ENCODE measurements at regions not wholly inside any gene's neighbourhood (a gene's known extent, or its start where the extent isn't known, plus 50 kb on each side); places are given as distances from the start of the nearest gene placed in this dataset.

DNA sequence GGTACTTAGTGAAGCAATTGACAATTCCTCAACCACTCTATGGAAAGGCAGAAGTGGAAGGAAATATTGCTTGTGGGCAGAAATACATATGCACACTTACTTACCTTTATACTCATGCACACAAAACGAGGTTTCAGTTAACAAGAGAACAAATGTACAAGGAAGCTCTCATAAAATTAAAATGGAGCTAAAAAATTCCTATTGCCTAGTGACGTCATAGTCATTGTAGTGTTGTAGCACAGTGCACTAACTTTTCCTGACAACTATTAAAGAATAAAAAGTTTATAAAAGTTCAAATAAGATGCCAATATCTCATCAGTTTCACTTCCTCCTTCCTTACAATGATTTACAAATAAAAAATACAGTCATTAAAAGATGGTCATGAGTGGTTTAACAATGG, 1161.9 kb upstream of the NRXN1 start:
- DNase-seq (no peak), ATAC-seq (ENCODE audit: poor library complexity) (no peak)
- intact Hi-C loops (cut with DNase I): no loop called here

DNA sequence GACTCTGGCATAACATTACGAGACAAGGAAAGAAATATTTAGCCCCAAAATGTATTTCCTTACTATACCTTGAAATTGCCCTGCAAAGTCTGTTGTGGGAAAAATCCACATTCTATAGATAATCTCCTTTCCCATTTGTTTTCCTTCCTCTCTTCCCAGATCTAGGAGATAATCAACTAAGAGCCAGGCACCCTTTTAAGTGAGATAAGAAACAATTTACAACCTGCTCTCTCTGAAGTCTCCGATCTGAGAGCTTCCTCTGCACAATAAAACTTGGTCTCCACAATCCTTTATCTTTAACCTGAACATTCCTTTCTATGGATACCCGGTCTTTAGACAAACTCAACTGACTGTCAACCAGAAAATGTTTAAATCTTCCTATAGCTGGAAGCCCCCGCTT, 1160.7 kb upstream of the NRXN1 start:
- DNase-seq (no peak), ATAC-seq (ENCODE audit: poor library complexity) (no peak)
- intact Hi-C loops (cut with DNase I): no loop called here

DNA sequence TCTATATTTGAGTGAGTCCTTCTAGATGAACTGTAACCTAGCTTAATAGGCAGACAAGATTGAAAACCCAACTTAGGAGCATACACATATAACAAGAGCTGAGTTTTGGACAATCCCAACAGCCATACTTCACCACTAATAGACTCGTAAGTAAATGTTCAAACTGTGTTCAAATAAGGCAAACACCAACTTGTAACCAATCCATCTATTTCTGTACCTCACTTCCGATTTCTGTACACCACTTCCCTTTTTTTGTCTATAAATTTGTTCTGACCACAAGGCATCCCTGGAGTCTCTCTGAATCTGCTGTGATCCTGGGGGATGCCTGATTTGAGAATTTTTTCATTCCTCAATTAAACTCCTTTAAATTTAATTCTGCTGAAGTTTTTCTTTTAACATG, 1149.1 kb upstream of the NRXN1 start:
- no peak for ATAC-seq (ENCODE audit: poor library complexity)
- intact Hi-C loops (cut with DNase I): no loop called here
- no peak for DNase-seq

DNA sequence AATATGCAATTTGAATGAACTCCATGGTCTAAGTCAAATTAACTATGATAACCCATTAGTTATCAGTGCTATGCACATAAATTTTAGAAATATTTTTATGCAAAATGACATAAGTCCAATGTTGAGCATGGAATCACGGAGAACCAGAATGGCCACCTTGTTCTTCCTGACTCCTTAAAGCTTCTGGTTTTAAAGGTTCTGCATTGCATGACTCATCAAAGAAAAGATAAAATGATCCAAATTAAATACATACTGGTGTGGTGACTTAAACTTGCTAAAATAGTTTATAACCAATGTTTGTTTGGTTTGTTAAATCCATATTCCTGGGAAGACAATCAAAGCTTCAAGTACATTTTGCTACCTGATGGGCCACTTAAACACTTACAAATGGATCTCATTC, 1146.9 kb upstream of the NRXN1 start:
- ATAC-seq (ENCODE audit: poor library complexity): no peak
- intact Hi-C loops (cut with DNase I): no loop called here
- DNase-seq: no peak

DNA sequence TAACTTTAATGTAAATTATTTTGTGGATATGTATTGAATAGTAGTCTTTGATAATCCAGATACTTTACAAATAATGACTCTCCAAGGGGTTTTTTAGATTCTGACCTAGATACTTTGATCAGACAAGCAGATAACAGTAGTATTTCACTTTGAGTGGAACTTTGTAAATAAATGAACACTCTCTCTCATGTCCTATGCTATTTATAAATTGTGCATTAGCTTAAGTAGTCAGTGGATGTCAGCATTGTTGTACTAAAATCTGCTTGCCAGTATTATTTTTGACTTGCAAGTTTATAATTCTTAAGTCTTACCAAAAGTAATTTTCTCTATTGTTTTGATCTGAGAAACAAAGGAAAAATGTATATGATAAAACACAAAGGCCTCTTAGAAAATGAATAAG, 1113.1 kb upstream of the NRXN1 start:
- DNase-seq: no peak
- intact Hi-C loops (cut with DNase I): no loop called here
- ATAC-seq (ENCODE audit: poor library complexity): peak; percentile 38

DNA sequence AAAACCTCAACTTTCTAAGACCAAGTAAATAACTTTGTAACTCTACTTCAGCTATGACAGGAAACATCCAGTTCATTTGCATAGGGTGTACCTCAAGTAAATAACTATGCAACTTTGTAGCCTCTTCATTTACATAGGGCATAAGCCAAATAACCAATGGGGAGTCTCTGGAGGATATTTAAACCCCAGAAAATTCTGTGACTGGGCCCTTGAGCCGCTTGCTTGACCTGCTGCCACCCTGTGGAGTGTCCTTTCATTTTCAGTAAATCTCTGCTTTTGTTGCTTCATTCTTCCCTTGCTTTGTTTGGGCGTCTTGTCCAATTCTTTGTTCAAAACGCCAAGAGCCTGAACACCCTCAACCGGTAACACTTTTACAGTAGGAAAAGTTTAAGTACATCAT, 1112.7 kb upstream of the NRXN1 start:
- no peak for DNase-seq
- ATAC-seq (ENCODE audit: poor library complexity): no peak
- intact Hi-C loops (cut with DNase I): no loop called here

DNA sequence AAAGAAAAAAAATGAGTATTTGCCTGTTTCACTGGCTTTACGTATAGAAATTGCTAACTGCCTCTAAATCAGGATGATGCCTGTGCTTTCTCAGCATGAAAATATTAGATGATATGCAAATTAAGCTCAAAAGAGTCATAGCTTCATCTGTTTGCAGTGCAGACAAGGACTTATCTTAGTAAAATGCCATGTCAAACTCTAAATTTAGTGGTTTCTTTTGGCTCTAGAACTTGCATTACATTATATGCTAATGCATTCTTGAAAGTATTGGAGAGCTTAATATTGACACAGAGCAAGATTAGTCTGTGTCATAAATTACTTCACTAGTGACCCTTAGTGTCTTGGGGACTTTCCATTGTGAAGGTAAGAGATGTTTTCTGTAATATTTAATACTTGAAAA, 1109.1 kb upstream of the NRXN1 start:
- intact Hi-C loops (cut with DNase I): no loop called here
- no peak for DNase-seq
- ATAC-seq (ENCODE audit: poor library complexity): no peak

DNA sequence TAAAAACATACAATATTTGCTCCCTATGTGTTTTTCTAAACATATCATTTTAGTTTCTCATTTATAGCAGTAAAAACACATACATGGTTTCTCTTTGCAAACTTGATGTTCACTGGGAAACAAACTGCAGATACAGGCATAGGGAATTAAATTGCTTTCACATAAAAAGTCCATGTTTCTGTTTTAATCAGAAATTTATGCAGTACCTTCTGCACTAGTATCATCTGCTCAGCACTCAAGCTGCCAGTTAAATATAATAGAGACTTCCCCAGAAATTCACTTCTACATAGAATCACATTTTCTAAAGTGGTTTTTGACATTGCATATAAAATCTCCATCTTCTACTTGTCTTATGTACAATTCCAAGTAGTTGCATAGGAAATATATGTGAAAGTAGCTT, 1107.3 kb upstream of the NRXN1 start:
- intact Hi-C loops (cut with DNase I): no loop called here
- DNase-seq (no peak), ATAC-seq (ENCODE audit: poor library complexity) (no peak)

DNA sequence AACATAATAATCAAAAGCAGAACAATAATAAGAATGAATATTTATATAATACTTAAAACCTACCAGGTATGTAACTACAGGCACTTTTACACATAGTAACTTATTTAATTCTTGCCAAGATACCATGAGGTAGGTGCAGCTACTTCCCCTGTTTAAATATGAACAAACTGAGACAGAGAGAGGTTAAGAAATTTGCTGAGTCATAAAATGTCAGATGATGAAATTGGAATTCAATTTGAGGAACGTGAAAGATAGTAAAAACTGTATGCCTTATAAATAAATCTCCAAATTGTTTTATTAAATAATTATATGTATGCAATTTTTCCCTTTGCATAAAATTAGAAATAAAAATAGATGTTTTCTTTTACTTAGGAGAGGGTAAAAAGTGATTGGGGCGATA, 1103.3 kb upstream of the NRXN1 start:
- DNase-seq (no peak), ATAC-seq (ENCODE audit: poor library complexity) (no peak)
- intact Hi-C loops (cut with DNase I): no loop called here

DNA sequence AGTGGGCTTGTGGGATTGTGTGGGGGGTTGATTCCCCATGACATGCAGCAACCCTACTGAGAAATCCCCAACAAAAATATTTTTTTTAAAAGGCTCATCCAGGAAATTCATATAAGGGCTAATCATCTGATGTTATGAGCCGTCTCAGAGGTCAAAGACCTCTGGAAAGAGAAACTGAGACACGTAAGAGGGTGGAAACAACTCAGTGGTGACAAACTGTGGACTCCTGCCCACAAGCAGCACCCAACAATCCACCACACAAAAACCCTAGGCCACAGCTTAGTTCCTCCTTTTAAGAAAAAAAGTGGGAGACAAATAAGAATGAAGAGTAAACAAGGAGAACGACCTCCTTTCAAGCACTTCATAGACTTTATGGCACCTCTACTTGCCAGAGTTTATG, 1096.1 kb upstream of the NRXN1 start:
- intact Hi-C loops (cut with DNase I): no loop called here
- ATAC-seq (ENCODE audit: poor library complexity): no peak
- no peak for DNase-seq

DNA sequence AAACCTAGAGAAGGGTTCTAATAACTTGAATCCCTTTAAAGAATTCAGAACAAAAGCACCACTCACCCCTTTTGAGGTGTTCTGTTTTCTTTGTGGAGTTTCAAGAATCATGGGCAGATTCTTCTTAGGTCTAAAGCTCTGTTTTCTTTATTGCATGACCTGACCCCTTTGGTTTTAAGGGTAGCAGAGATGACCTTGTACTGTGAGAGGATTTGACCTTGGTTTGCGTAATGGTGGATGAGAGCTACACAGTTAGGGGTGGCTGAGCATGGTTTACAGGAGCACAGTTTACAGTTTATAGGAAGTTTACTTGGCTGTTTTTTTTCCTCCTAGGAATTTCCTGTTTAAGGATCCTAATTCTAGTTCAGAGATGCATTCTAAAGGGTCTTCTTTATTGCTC, 1095.6 kb upstream of the NRXN1 start:
- no peak for ATAC-seq (ENCODE audit: poor library complexity)
- intact Hi-C loops (cut with DNase I): no loop called here

DNA sequence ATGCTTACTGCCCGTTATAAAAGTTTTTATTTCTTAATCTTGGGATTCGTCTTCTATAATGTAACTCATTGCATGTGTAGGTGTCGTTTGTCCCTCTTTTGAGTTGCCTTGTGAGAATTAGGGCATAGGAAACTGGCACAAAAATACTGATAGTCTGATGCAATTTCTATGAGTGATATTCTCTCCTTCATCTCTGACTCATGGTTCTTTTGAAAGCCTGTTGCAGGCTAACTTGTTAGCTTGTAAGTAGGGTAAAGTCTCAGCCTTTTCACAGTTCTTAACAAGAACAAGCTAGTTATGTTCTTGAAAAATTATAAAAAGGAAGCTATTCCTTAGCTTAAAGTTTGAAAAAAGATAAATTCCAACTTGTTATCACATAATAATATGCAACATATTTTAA, 1085.4 kb upstream of the NRXN1 start:
- DNase-seq (no peak), ATAC-seq (ENCODE audit: poor library complexity) (no peak)
- intact Hi-C loops (cut with DNase I): no loop called here

More for the DNA sequence above, 1095.6 kb upstream of the NRXN1 start:
- no peak for DNase-seq

DNA sequence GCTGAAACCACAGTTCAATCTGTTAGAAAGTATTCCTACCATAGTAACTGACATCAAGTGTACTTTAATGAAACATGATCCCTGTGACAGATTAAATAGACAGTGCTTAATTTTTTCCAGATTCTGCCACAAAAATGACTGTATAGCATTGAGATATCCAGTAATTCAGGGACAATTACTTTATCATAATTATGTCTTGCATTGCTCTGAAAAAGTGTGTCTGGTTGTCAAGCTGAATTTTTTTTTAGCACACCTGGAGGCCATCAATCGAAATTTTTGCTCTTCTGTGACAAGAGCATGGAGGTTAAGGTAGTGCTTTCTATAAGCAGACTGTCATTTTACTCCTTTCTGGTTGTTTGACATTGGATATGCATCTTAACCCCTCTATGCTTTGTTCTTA, 1083.8 kb upstream of the NRXN1 start:
- ATAC-seq (ENCODE audit: poor library complexity): no peak
- intact Hi-C loops (cut with DNase I): no loop called here
- no peak for DNase-seq

DNA sequence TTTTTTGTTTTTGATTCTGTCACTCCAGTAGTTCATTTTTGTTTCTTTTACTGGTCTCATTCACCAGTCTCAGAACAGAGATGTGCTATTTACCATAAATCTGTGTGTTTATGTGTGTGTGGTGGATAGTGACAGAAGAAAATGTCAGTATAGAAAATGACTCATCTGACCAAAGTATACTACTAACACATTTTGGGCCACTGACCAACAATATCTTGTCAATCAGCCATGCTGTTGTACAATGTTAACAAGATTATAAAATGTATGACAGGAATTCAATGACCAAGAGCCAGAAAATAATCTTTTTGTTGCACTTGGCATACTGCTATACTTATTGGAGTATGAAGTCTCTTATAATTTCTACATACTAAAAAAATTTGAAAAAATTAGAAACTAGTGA, 1081.4 kb upstream of the NRXN1 start:
- DNase-seq (no peak), ATAC-seq (ENCODE audit: poor library complexity) (no peak)
- intact Hi-C loops (cut with DNase I): no loop called here

DNA sequence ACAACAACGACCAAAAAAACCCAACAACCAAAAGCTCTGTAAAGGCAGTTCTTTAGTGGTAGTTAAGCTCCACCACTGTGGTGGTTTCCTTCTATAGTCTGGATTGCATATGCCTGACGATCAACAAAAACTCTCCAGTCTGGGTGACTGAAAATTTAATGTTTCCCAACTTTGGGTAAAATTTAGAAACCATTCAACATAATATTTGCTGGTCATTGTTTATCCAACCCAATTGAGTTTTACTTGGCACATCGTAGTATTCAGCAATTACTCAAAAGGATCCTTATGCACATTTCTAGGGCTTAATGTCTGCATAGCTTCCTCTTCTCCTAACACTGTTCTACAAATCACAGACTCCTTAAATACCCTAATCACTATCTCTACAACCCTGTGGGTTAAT, 1080.2 kb upstream of the NRXN1 start:
- intact Hi-C loops (cut with DNase I): no loop called here
- no peak for DNase-seq
- ATAC-seq (ENCODE audit: poor library complexity): no peak

DNA sequence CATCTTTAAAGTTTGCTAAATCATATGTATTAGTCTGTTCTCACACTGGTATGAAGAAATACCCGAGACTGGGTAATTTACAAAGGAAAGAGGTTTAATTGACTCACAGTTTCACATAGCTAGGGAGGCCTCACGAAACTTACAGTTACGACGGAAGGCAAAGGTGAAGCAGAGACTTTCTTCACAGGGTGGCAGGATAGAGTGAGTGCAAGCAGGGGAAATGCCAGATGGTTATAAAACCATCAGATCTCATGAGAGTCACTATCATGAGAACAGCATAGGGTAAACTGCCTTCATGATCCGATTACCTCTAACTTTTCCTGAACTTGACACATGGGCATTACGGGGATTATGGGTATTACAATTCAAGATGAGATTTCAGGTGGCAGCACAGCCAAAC, 1075.2 kb upstream of the NRXN1 start:
- ATAC-seq (ENCODE audit: poor library complexity) (no peak), DNase-seq (no peak)
- intact Hi-C loops (cut with DNase I): no loop called here

DNA sequence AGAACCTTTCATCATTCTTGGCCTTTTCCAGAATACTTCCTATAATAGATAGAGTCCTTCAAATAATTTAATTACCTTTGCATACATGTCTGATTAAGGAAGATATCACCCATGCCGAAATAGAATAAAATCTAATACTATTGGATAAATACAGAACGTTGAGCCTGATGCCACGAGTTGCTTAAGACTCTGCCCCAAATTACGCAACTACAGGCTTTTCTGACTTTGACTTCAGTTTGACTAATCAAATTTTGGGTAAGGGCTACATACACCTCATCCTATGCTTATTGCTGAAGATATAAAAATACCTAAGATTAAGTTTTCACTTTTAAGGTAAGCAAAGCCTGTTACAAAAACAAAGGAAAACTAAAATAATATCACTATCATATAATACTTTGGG, 1065.1 kb upstream of the NRXN1 start:
- ATAC-seq (ENCODE audit: poor library complexity): no peak
- intact Hi-C loops (cut with DNase I): no loop called here
- DNase-seq: no peak

DNA sequence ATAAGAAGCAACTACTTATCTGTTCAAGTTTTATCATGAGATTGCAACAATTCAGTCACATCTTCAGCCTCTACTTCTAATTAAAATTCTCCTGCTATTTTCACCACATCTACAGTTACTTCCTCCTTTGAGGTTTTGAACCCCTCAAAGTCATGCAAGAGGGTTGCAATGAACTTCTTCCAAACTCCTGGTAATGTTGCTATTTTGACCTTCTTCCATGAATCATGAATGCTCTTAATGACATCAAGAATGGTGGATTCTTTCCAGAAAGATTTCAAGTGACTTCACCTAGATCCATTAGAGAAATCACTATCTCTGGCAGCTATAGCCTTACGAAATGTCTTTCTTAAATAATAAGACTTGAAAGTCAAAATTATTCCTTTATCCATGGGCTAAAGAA, 1052.8 kb upstream of the NRXN1 start:
- ATAC-seq (ENCODE audit: poor library complexity) (no peak), DNase-seq (no peak)
- intact Hi-C loops (cut with DNase I): no loop called here

DNA sequence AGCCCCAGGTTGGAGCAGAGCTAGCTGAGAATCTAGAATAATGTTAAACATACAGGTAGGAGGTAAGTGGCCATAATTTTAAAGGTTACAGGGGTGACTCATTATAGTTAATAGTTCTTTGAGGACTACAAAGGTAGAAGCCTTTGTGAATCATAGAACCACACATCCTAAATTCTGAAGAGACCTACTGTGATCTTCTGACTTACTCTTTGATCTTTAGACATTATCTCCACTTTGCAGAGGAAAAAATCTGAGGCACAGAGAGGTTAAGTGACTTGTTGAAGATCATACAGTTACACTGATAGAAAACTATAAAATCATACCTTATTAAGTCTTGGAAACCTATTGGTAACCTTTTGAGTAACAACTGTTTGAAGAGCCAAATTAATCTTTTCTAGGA, 1051.3 kb upstream of the NRXN1 start:
- DNase-seq (no peak), ATAC-seq (ENCODE audit: poor library complexity) (no peak)
- intact Hi-C loops (cut with DNase I): no loop called here

DNA sequence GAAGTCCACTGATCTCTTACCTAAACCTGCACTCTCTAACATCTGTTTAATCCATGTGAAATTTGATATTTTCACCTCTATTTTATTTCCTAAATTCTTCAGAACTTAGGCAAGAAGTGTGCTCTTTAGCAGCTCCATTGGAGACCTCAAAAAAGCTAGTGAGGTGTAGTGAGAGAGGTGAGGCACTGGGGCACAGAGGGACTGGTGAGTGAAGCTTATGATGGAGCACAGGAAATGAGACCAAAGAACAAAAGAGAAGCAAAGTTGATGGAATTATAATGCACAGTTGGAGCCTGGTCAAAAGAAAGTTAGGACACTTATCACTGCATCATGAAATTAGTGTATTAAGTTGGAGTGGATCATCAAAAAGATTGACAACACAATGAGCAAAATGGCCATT, 1050.7 kb upstream of the NRXN1 start:
- intact Hi-C loops (cut with DNase I): no loop called here
- DNase-seq (no peak), ATAC-seq (ENCODE audit: poor library complexity) (no peak)

DNA sequence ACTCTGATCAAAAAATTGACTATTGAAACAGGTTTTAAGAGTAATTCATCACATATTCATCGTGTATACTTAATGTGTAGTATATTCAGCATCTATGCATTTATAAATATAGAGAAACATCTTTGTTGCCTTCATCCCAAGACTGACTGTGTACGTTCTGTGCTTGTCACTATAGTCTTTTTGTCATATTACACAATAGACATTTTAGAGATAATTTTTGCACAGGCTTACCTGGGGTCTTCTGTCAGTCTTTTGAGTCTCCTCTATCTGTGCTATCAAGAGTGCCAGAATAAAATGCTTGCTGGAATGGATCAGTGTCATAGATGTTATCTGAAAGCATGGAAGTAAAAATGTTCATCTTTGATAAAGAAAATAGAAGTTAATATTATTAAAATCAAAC, 1047.7 kb upstream of the NRXN1 start:
- ATAC-seq (ENCODE audit: poor library complexity) (no peak), DNase-seq (no peak)
- intact Hi-C loops (cut with DNase I): no loop called here

DNA sequence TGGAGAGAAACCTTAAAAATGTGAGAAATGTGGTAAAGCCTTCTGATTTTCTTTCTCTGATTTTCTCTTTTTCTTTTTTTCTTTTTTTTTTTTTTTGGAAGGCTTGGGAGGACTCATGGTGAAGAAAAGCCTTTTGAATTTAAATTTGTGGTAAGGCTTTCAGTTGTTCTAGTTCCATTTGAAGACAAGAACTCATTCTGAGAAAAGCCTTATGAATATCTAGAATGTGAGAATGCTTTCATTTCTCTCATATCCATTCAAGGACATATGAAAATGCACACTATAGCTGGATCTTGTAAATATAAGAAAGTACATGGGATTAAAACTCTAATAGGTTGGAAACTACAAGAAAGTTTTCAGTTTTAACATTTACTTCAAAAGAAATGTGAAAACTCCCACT, 1045.2 kb upstream of the NRXN1 start:
- DNase-seq: no peak
- intact Hi-C loops (cut with DNase I): no loop called here
- no peak for ATAC-seq (ENCODE audit: poor library complexity)

All from Right ventricle myocardium superior (tissue), 1 donor.